GM06990 (cell line): ENCODE measurements at regions not wholly inside any gene's neighbourhood (a gene's known extent, or its start where the extent isn't known, plus 50 kb on each side); places are given as distances from the start of the nearest gene placed in this dataset.
"Not testable (repeated sequence)": the region's sequence is repeated elsewhere in the genome, so short reads cannot be mapped to it uniquely, and the experiment has no call there.

Experiments used
- DNase-seq: peaks from one replicate; pipeline ENCODE4 v3.0.0-alpha.2; 2011; ENCODE audit not compliant: insufficient read length; ENCODE audit errors: extremely low read depth
- H3K27me3 ChIP-seq: replicated peaks from 2 replicates; pipeline ENCODE4 v1.6.0; 2011; ENCODE audit warnings: low read length; ENCODE audit not compliant: control insufficient read depth, insufficient read depth
- H3K36me3 ChIP-seq: 2 replicates; pipeline ENCODE4 v1.5.1; 2011; ENCODE audit warnings: low read length; ENCODE audit not compliant: control insufficient read depth, insufficient read depth
- H3K4me3 ChIP-seq: replicated peaks from 2 replicates; pipeline ENCODE4 v1.5.1; 2011; ENCODE audit warnings: low read depth, mild to moderate bottlenecking, control low read depth, low read length
- TF ChIP-seq, protein P1 (sequence below): IDR thresholded peaks from 2 replicates; pipeline ENCODE4 v1.5.1; 2011; ENCODE audit warnings: low read length, control low read depth, mild to moderate bottlenecking, inconsistent platforms; ENCODE audit not compliant: insufficient read depth, poor library complexity, severe bottlenecking

DNA sequence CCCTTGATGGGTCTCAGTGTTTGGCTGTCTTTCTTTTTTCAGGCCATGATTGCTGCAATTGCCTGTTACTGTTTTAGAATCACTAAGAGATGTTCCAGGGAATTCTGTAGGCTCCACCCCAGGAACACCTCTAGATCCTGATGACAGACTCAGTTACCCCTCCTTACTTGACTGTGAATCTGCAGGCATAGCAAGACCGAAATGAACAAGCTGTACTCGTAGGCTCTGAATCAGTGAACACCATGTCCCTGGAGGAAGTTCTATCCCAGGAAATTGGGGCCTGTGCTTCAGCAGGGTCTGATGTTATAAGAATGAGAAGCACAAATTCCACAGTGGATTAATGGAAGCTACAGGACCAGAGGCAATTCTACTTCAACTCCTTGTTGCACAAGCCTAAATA lies 148.6 kb downstream of the COPS8 start:
- Histone ChIP-seq H3K27me3 (no peaks in the 10 kb centered on the region), H3K4me3 (no peak overlapping the region)
- TF ChIP-seq, protein P1, sequence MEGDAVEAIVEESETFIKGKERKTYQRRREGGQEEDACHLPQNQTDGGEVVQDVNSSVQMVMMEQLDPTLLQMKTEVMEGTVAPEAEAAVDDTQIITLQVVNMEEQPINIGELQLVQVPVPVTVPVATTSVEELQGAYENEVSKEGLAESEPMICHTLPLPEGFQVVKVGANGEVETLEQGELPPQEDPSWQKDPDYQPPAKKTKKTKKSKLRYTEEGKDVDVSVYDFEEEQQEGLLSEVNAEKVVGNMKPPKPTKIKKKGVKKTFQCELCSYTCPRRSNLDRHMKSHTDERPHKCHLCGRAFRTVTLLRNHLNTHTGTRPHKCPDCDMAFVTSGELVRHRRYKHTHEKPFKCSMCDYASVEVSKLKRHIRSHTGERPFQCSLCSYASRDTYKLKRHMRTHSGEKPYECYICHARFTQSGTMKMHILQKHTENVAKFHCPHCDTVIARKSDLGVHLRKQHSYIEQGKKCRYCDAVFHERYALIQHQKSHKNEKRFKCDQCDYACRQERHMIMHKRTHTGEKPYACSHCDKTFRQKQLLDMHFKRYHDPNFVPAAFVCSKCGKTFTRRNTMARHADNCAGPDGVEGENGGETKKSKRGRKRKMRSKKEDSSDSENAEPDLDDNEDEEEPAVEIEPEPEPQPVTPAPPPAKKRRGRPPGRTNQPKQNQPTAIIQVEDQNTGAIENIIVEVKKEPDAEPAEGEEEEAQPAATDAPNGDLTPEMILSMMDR: no peak

DNA sequence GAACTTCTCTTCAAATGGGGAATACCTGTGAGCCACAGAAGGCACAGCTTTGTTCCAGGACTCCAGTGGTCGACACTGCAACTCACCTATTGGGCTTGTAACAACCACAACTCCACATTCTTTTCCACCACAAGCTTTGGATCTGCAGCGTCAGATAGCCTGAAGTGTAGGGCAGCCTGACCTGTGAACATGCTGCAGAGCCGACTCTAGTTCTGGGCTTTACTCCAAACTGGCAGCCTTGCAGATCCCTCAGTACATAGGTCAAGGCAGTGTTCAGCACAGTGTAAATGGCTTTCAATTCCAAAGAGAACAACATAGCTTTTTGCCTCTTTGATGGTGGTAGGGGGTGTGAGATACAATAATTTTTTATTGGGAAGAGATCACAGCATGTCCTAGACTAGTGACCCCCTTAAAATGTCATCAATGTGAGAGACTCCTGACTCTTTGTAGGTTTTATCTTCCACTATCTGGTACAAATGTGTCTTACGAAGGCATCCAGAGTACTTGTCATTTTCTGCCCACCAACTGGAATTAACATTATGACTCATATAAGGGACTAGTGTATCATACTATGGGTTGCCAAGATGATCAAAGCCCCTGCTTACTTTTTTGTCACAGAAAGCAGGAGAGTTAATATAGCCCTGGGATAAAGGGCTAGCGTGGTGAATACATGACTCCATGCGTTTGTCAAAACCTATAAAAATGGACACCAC lies 149.8 kb downstream of the COPS8 start:
- DNase-seq: no peak
- no peaks in the 10 kb centered on the region for H3K36me3 ChIP-seq
- TF ChIP-seq, protein P1: no peak
- H3K27me3 ChIP-seq: no peaks in the 10 kb centered on the region
- H3K4me3 ChIP-seq: no peak overlapping the region

More for the DNA sequence above, 148.6 kb downstream of the COPS8 start:
- DNase-seq: no peak
- H3K36me3 ChIP-seq: no peaks in the 10 kb centered on the region

DNA sequence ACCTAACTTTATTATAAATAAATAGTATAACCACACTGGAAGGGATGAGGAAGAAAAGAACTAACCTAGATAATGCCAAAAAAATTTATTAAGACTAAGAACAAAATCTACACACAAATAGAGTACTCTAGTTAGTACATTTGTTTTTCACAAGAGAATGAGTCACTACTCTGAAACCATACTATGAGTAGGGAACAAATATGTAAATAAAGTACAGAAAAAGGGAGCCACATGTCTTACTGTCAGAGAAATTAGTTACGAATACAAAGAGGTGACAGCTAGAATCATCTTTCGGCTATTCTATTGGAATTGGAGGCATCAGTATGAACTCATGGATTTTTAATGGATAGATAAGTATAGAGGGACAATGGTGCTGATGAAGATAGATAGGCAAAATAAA lies 150.5 kb downstream of the COPS8 start:
- Histone ChIP-seq H3K36me3 (no peaks in the 10 kb centered on the region), H3K27me3 (no peaks in the 10 kb centered on the region), H3K4me3 (no peak overlapping the region)
- TF ChIP-seq, protein P1: no peak
- no peak for DNase-seq

GRCh38 chr2:237238249-237238648 lies 152.6 kb downstream of the COPS8 start:
- TF ChIP-seq, protein P1: no peak
- Histone ChIP-seq H3K36me3 (no peaks in the 10 kb centered on the region), H3K27me3 (no peaks in the 10 kb centered on the region), H3K4me3 (no peak overlapping the region)
- no peak for DNase-seq

GRCh38 chr2:237240252-237240651 lies 154.6 kb downstream of the COPS8 start:
- TF ChIP-seq, protein P1: no peak
- Histone ChIP-seq H3K4me3 (no peak overlapping the region), H3K27me3 (no peaks in the 10 kb centered on the region), H3K36me3 (no peaks in the 10 kb centered on the region)
- no peak for DNase-seq

DNA sequence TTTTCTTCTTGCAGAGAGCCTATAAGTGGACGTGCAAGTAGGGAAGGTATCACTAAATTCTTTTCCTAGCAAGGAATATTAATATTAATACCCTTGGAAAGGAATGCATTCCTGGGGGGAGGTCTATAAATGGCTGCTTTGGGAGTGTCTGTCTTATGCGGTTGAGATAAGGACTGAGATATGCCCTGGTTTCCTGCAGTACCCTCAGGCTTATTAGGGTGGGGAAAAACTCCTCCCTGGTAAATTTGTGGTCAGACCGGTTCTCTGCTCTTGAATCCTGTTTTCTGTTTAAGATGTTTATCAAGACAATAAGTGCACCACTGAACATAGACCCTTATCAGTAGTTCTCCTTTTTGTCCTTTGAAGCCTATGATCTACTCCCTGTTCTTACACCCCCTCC lies 155.2 kb downstream of the COPS8 start:
- not testable (repeated sequence) for H3K4me3 ChIP-seq, DNase-seq, H3K36me3 ChIP-seq, H3K27me3 ChIP-seq
